HCT116 (cell line): ENCODE measurements at regions not wholly inside any gene's neighbourhood (a gene's known extent, or its start where the extent isn't known, plus 50 kb on each side); places are given as distances from the start of the nearest gene placed in this dataset.

Source experiments
- ATAC-seq: fragments of 200-7000 bp; cut with Tn5 transposase; 2 replicates; pipeline ENCODE4 v1.9.1; 2020; ENCODE audit warnings: mild to moderate bottlenecking, moderate library complexity
- BruUV-seq: library from RNA; stranded (reverse); fragments of 400-500 nt; replicated peaks from 2 replicates; lab custom pipeline; 2021; lab: Mats Ljungman, UMichigan
- CTCF ChIA-PET: fragments of 300-600 bp; sonication (Branson Sonifier 250); formaldehyde crosslinking; loops from one replicate; lab custom pipeline; 2021; ENCODE audit warnings: antibody characterized with exemption; lab: Charles Lee
- POLR2A ChIA-PET: fragments of 300-600, 350-600 bp; sonication (Branson Sonifier 250); formaldehyde crosslinking; loops from one replicate; lab custom pipeline; 2021; ENCODE audit warnings: antibody characterized with exemption; lab: Charles Lee
- RAD21 ChIA-PET, 2 experiments: fragments of 300-600 bp; sonication (Branson Sonifier 250); formaldehyde crosslinking; loops; one replicate each; lab custom pipeline; 2023; ENCODE audit warnings: low total read pairs in 2 of 2; ENCODE audit not compliant: uncharacterized antibody in 2 of 2, unreplicated experiment in 2 of 2, low non-redundant PET in 1 of 2; lab: Charles Lee
- DNase-seq: peaks from one replicate; pipeline ENCODE4 v3.0.0-alpha.2; 2010; ENCODE audit warnings: low read depth, low spot score
- H2AFZ ChIP-seq: fragments of 200-600 bp; shearing (Covaris generic), sonication (generic); 2 replicates; pipeline ENCODE4 v1.6.1; 2017; ENCODE audit warnings: low read depth, mixed run types, mixed read lengths, antibody characterized with exemption, low read length; ENCODE audit not compliant: poor library complexity, severe bottlenecking
- H3K27ac ChIP-seq: 2 replicates; pipeline ENCODE4 v1.5.1; 2012; ENCODE audit warnings: low read depth, low read length
- H3K27me3 ChIP-seq: fragments of 200-600 bp; sonication (generic); 2 replicates; pipeline ENCODE4 v1.6.1; 2016; ENCODE audit warnings: mixed run types, low read length, mixed read lengths; ENCODE audit not compliant: insufficient read depth
- H3K36me3 ChIP-seq, 2 experiments: fragments of 200-500 bp in 1 of 2; fragments of 200-600 bp in 1 of 2; sonication (Bioruptor generic) in 1 of 2; sonication (generic) in 1 of 2; 2 replicates each; pipeline versions ENCODE4 v1.5.1 to v1.6.1; 2014 to 2016; ENCODE audit warnings: low read length in 2 of 2, inconsistent platforms in 1 of 2, mixed read lengths in 1 of 2, mixed run types in 1 of 2; ENCODE audit not compliant: insufficient read depth in 2 of 2, control insufficient read depth in 1 of 2
- H3K4me1 ChIP-seq, 2 experiments: fragments of 200-600 bp in 1 of 2; sonication (generic) in 1 of 2; 2 replicates each; pipeline versions ENCODE4 v1.5.1 to v1.6.1; 2012 to 2017; ENCODE audit warnings: low read length in 2 of 2, inconsistent platforms in 1 of 2, mild to moderate bottlenecking in 1 of 2, mixed read lengths in 1 of 2, mixed run types in 1 of 2, moderate library complexity in 1 of 2; ENCODE audit not compliant: insufficient read depth in 2 of 2, control insufficient read depth in 1 of 2
- H3K4me2 ChIP-seq: fragments of 200-600 bp; sonication (generic); 2 replicates; pipeline ENCODE4 v1.6.1; 2017; ENCODE audit warnings: mixed run types, low read length, mixed read lengths
- H3K4me3 ChIP-seq, 2 experiments: fragments of 200-600 bp in 1 of 2; sonication (generic) in 1 of 2; replicated peaks in 1 of 2; 2 replicates each; pipeline ENCODE4 v1.5.1; 2011 to 2016; ENCODE audit warnings: low read length in 2 of 2, control low read depth in 1 of 2, low read depth in 1 of 2, mild to moderate bottlenecking in 1 of 2, mixed read lengths in 1 of 2, mixed run types in 1 of 2
- H3K79me2 ChIP-seq: fragments of 200-600 bp; sonication (generic); 2 replicates; pipeline ENCODE4 v1.6.1; 2017; ENCODE audit warnings: mild to moderate bottlenecking, mixed run types, low read length, moderate library complexity, mixed read lengths; ENCODE audit not compliant: insufficient read depth
- H3K9ac ChIP-seq: fragments of 200-600 bp; sonication (generic); 2 replicates; pipeline ENCODE4 v1.6.1; 2016; ENCODE audit warnings: low read length, mixed read lengths
- H3K9me2 ChIP-seq: fragments of 200-600 bp; sonication (generic), shearing (Covaris generic); 2 replicates; pipeline ENCODE4 v1.6.1; 2017; ENCODE audit warnings: mixed run types, mild to moderate bottlenecking, moderate library complexity; ENCODE audit not compliant: insufficient read depth
- H3K9me3 ChIP-seq, 2 experiments: fragments of 200-500 bp in 1 of 2; fragments of 200-600 bp in 1 of 2; sonication (Bioruptor generic) in 1 of 2; sonication (generic) in 1 of 2; 2 replicates each; pipeline ENCODE4 v1.6.1; 2014 to 2017; ENCODE audit warnings: low read length in 2 of 2, mixed read lengths in 2 of 2, inconsistent platforms in 1 of 2, low read depth in 1 of 2, mild to moderate bottlenecking in 1 of 2, mixed run types in 1 of 2, moderate library complexity in 1 of 2; ENCODE audit not compliant: control insufficient read depth in 1 of 2, insufficient read depth in 1 of 2
- H4K20me1 ChIP-seq: fragments of 200-600 bp; sonication (generic), shearing (Covaris generic); 2 replicates; pipeline ENCODE4 v1.6.1; 2017; ENCODE audit warnings: mixed run types, mild to moderate bottlenecking, moderate library complexity; ENCODE audit not compliant: insufficient read depth
- ATF3 ChIP-seq: IDR thresholded peaks from 2 replicates; pipeline ENCODE4 v1.6.1; 2012
- CBX3 ChIP-seq: IDR thresholded peaks from 2 replicates; pipeline ENCODE4 v1.6.1; 2012; ENCODE audit warnings: low read depth
- CEBPB ChIP-seq: IDR thresholded peaks from 2 replicates; pipeline ENCODE4 v1.6.1; 2012; ENCODE audit warnings: low read depth
- EGR1 ChIP-seq: IDR thresholded peaks from 2 replicates; pipeline ENCODE4 v1.6.1; 2012; ENCODE audit warnings: low read depth
- ELF1 ChIP-seq: IDR thresholded peaks from 2 replicates; pipeline ENCODE4 v1.6.1; 2012; ENCODE audit warnings: low read depth, borderline replicate concordance
- EZH2 ChIP-seq: fragments of 200-600 bp; sonication (generic); IDR thresholded peaks from 2 replicates; pipeline ENCODE4 v1.6.1; 2017; ENCODE audit warnings: antibody characterized with exemption, mixed run types
- EZH2phosphoT487 ChIP-seq: fragments of 200-600 bp; IDR thresholded peaks from 2 replicates; pipeline ENCODE4 v1.6.1; 2018; ENCODE audit warnings: antibody characterized with exemption, borderline replicate concordance
- FOSL1 ChIP-seq: IDR thresholded peaks from 2 replicates; pipeline ENCODE4 v1.6.1; 2012; ENCODE audit warnings: low read depth
- JUND ChIP-seq: IDR thresholded peaks from 2 replicates; pipeline ENCODE4 v1.6.1; 2012
- MAX ChIP-seq: IDR thresholded peaks from 2 replicates; pipeline ENCODE4 v1.6.1; 2012
- POLR2A ChIP-seq: IDR thresholded peaks from 2 replicates; pipeline ENCODE4 v1.7.0; 2011; ENCODE audit warnings: borderline replicate concordance; ENCODE audit not compliant: insufficient read depth, insufficient read length; ENCODE audit errors: extremely low read depth
- POLR2AphosphoS5 ChIP-seq: IDR thresholded peaks from 2 replicates; pipeline ENCODE4 v1.6.1; 2011; ENCODE audit warnings: mild to moderate bottlenecking, low read depth, low read length, moderate library complexity
- RAD21 ChIP-seq: IDR thresholded peaks from 2 replicates; pipeline ENCODE4 v1.6.1; 2012; ENCODE audit warnings: low read depth, mild to moderate bottlenecking
- REST ChIP-seq: IDR thresholded peaks from 2 replicates; pipeline ENCODE4 v1.6.1; 2012; ENCODE audit warnings: low read depth
- SIN3A ChIP-seq: IDR thresholded peaks from 2 replicates; pipeline ENCODE4 v1.6.1; 2012; ENCODE audit warnings: low read depth
- SP1 ChIP-seq: IDR thresholded peaks from 2 replicates; pipeline ENCODE4 v1.6.1; 2012; ENCODE audit warnings: low read depth
- SRF ChIP-seq: IDR thresholded peaks from 2 replicates; pipeline ENCODE4 v1.6.1; 2012; ENCODE audit warnings: low read depth
- TCF7L2 ChIP-seq: IDR thresholded peaks from 2 replicates; pipeline ENCODE4 v1.7.0; 2011; ENCODE audit warnings: borderline replicate concordance, inconsistent platforms; ENCODE audit not compliant: insufficient read depth, insufficient read length; ENCODE audit errors: extremely low read depth
- YY1 ChIP-seq: IDR thresholded peaks from 2 replicates; pipeline ENCODE4 v1.6.1; 2011; ENCODE audit warnings: low read length, low read depth, moderate library complexity, mild to moderate bottlenecking; ENCODE audit not compliant: insufficient replicate concordance; ENCODE audit errors: extremely low read depth
- ZFX ChIP-seq: fragments of 450-650 bp; IDR thresholded peaks from 2 replicates; pipeline ENCODE4 v1.6.1; 2017
- intact Hi-C: fragments of 100-400 bp; cut with micrococcal nuclease; formaldehyde crosslinking; loops from 2 replicates; pipeline ENCODE4 v1.10.0; 2022
- TF ChIP-seq, protein P1 (sequence below), 3 experiments: fragments of 200-600 bp in 1 of 3; sonication (generic) in 1 of 3; IDR thresholded peaks in 2 of 3; conservative IDR thresholded peaks in 1 of 3; 2 replicates each; pipeline ENCODE4 v1.5.1; 2012 to 2017; ENCODE audit warnings: low read depth in 2 of 3, low read length in 2 of 3, antibody characterized with exemption in 1 of 3, borderline replicate concordance in 1 of 3, control low read depth in 1 of 3, mild to moderate bottlenecking in 1 of 3, mixed read lengths in 1 of 3, mixed run types in 1 of 3, moderate library complexity in 1 of 3; ENCODE audit not compliant: insufficient read depth in 1 of 3

DNA sequence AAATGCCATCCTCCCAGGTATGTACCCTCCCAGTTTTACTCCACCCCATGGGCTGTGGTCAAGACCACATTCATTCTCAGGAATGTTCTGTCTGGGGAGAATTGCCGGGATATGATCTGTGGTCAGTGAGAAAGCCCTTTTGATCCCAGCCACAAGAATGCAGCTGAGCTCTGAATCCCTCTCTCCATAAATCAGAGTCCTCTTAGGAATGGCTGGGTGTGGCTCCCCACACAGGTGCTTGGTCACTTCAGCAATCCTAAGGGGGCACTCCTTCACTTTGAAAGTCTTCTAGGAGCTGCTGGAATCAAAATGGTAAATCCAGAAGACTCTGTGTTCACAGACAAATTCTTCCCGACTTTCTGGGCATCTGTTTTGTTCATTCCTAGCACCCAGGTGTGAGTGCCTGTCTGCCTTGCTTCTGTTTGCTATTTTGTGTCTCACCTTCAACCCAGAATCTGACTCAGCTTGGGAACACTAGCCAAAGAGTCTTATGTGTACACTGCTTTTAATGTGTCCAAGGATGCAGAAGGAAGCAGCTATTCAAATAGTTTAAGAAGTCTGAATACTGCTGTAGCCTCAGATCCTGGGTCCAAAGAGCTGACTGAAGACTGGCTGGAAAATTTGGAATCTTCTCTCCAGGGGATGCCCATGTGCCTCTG lies 144.6 kb upstream of the CDKN3 start:
- intact Hi-C loops: loop anchor here (5.0 kb wide), 3 partner anchors 40 to 75 kb away; no protein-coding TSS in a partner anchor
- TF ChIP-seq EGR1: no peak
- TF ChIP-seq SRF: no peak; the same call in 1 of the 2 replicates
- TF ChIP-seq, protein P1, sequence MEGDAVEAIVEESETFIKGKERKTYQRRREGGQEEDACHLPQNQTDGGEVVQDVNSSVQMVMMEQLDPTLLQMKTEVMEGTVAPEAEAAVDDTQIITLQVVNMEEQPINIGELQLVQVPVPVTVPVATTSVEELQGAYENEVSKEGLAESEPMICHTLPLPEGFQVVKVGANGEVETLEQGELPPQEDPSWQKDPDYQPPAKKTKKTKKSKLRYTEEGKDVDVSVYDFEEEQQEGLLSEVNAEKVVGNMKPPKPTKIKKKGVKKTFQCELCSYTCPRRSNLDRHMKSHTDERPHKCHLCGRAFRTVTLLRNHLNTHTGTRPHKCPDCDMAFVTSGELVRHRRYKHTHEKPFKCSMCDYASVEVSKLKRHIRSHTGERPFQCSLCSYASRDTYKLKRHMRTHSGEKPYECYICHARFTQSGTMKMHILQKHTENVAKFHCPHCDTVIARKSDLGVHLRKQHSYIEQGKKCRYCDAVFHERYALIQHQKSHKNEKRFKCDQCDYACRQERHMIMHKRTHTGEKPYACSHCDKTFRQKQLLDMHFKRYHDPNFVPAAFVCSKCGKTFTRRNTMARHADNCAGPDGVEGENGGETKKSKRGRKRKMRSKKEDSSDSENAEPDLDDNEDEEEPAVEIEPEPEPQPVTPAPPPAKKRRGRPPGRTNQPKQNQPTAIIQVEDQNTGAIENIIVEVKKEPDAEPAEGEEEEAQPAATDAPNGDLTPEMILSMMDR (IDR thresholded peaks at IDR 0.05 in 2 of 3, conservative IDR thresholded peaks at IDR 0.05 in 1 of 3; ENCODE audit: borderline replicate concordance in 1 of 3, insufficient read depth in 1 of 3, low read depth in 2 of 3, low read length in 2 of 3): 0 out of 6 replicates have a peak, but pooled peaks of 1 of the 3 experiments have one; percentile 13
- TF ChIP-seq MAX: peak; percentile 69
- TF ChIP-seq POLR2A: no peak
- peak; percentile 69 for TF ChIP-seq FOSL1
- TF ChIP-seq EZH2: no peak
- TF ChIP-seq YY1: peak; percentile 48
- no peak for TF ChIP-seq ATF3
- TF ChIP-seq POLR2AphosphoS5: peak; percentile 59
- TF ChIP-seq REST: no peak
- TF ChIP-seq CEBPB: peak; percentile 79
- peak; percentile 92 for TF ChIP-seq SP1
- no peak for TF ChIP-seq EZH2phosphoT487
- TF ChIP-seq SIN3A: peak; percentile 94
- TF ChIP-seq RAD21: peak; percentile 59
- TF ChIP-seq ZFX: no peak
- TF ChIP-seq CBX3: peak; percentile 95
- TF ChIP-seq ELF1: no peak
- peak; percentile 98 for TF ChIP-seq TCF7L2
- TF ChIP-seq JUND: peak; percentile 93

More for the DNA sequence above, 144.6 kb upstream of the CDKN3 start:
- CTCF ChIA-PET: interaction anchor here (1.0 kb wide), 1 partner anchor 77 kb away, joined by 3 read pairs; no protein-coding TSS in a partner anchor
- H4K20me1 ChIP-seq: no peaks in the 10 kb centered on the region
- no TSS peak for BruUV-seq
- ATAC-seq (peak; percentile 81), DNase-seq (peak; percentile 95)
- H3K27ac ChIP-seq: peak overlapping the region; percentile 86
- no peaks in the 10 kb centered on the region for H3K9me3 ChIP-seq
- H3K9me2 ChIP-seq: no peaks in the 10 kb centered on the region
- POLR2A ChIA-PET: no interaction called here
- H3K36me3 ChIP-seq: no peaks in the 10 kb centered on the region
- H3K27me3 ChIP-seq: no peaks in the 10 kb centered on the region; the same call in 1 of the 2 replicates
- RAD21 ChIA-PET: interaction anchor here (0.9 to 1.6 kb wide), 3 partner anchors 74 to 86 kb away, joined by 3 read pairs; no protein-coding TSS in a partner anchor
- H3K4me1 ChIP-seq: peaks cover 37 to 44% of the 10 kb centered on the region in 2 experiments
- peak overlapping the region; percentile 80 for H3K4me2 ChIP-seq
- peak overlapping the region; percentile 53 for H3K9ac ChIP-seq
- H3K79me2 ChIP-seq: no peaks in the 10 kb centered on the region
- no peak overlapping the region for H2AFZ ChIP-seq
- peak overlapping the region in 1 of 2 experiments; percentile 43; a peak in 3 of 4 replicates for H3K4me3 ChIP-seq
